ENCODE measurements at regions not wholly inside any gene's neighbourhood (a gene's known extent, or its start where the extent isn't known, plus 50 kb on each side); places are given as distances from the start of the nearest gene placed in this dataset.

GRCh38 chr7:45237788-45238461 lies 80.3 kb downstream of the RAMP3 start:
- ATAC-seq (no peak), DNase-seq (ENCODE audit: low read depth, low spot score) (no peak)
- intact Hi-C loops (cut with micrococcal nuclease; ENCODE audit: unreplicated experiment): no loop called here
- Histone ChIP-seq H3K27me3 (ENCODE audit: control insufficient read depth, insufficient read depth, low read length) (peaks cover 35% of the 10 kb centered on the region), H3K27ac (ENCODE audit: low read length) (no peak overlapping the region), H3K36me3 (ENCODE audit: control insufficient read depth, insufficient read depth, low read length) (no peaks in the 10 kb centered on the region), H3K4me3 (ENCODE audit: low read depth in 2 of 2, low read length in 2 of 2) (no peak overlapping the region), H3K4me1 (ENCODE audit: control insufficient read depth, insufficient read depth, low read length) (no peaks in the 10 kb centered on the region), H3K9me3 (ENCODE audit: control insufficient read depth, insufficient read depth, low read depth, low read length) (no peaks in the 10 kb centered on the region)
- ChIA-PET POLR2A (no interaction called here), CTCF (no interaction called here)
- no TSS peak for BruUV-seq (replicated peaks)
- no peak for TF ChIP-seq CTCF (IDR thresholded peaks at IDR 0.05)
- TF ChIP-seq TCF7L2 (IDR thresholded peaks at IDR 0.05; ENCODE audit: low read depth, low read length): no peak
- TF ChIP-seq SIN3A (IDR thresholded peaks at IDR 0.05; ENCODE audit: borderline replicate concordance, insufficient read depth, low read depth, low read length): no peak
- no peak for TF ChIP-seq POLR2AphosphoS5 (IDR thresholded peaks at IDR 0.05; ENCODE audit: low read depth, low read length)
- no peak for TF ChIP-seq REST (IDR thresholded peaks at IDR 0.05; ENCODE audit: insufficient read depth in 1 of 2, low read depth in 2 of 2, low read length in 1 of 2)
- in situ Hi-C loops (cut with HindIII; ENCODE audit: low pct_unique_long_range_greater_than_20kb, low sequenced_read_pairs): no loop called here

GRCh38 chr7:45238806-45239205 lies 81.2 kb downstream of the RAMP3 start:
- Histone ChIP-seq H3K4me1 (ENCODE audit: control insufficient read depth, insufficient read depth, low read length) (no peaks in the 10 kb centered on the region), H3K4me3 (ENCODE audit: low read depth in 2 of 2, low read length in 2 of 2) (no peak overlapping the region), H3K36me3 (ENCODE audit: control insufficient read depth, insufficient read depth, low read length) (no peaks in the 10 kb centered on the region), H3K9me3 (ENCODE audit: control insufficient read depth, insufficient read depth, low read depth, low read length) (no peaks in the 10 kb centered on the region), H3K27ac (ENCODE audit: low read length) (no peak overlapping the region), H3K27me3 (ENCODE audit: control insufficient read depth, insufficient read depth, low read length) (peaks cover 34% of the 10 kb centered on the region)
- no TSS peak for BruUV-seq (replicated peaks)
- in situ Hi-C loops (cut with HindIII; ENCODE audit: low pct_unique_long_range_greater_than_20kb, low sequenced_read_pairs): no loop called here
- TF ChIP-seq REST (IDR thresholded peaks at IDR 0.05; ENCODE audit: insufficient read depth in 1 of 2, low read depth in 2 of 2, low read length in 1 of 2): no peak
- no peak for TF ChIP-seq TCF7L2 (IDR thresholded peaks at IDR 0.05; ENCODE audit: low read depth, low read length)
- TF ChIP-seq SIN3A (IDR thresholded peaks at IDR 0.05; ENCODE audit: borderline replicate concordance, insufficient read depth, low read depth, low read length): no peak
- no peak for TF ChIP-seq CTCF (IDR thresholded peaks at IDR 0.05)
- no peak for TF ChIP-seq POLR2AphosphoS5 (IDR thresholded peaks at IDR 0.05; ENCODE audit: low read depth, low read length)
- ChIA-PET POLR2A (no interaction called here), CTCF (no interaction called here)
- intact Hi-C loops (cut with micrococcal nuclease; ENCODE audit: unreplicated experiment): no loop called here
- ATAC-seq: no peak
- no peak for DNase-seq (ENCODE audit: low read depth, low spot score)
